HG03575 (cell line): ENCODE measurements at regions not wholly inside any gene's neighbourhood (a gene's known extent, or its start where the extent isn't known, plus 50 kb on each side); places are given as distances from the start of the nearest gene placed in this dataset.
"Not testable (repeated sequence)": the region's sequence is repeated elsewhere in the genome, so short reads cannot be mapped to it uniquely, and the experiment has no call there.

Experiments
- ATAC-seq: cut with Tn5 transposase; IDR thresholded peaks from one replicate; pipeline ENCODE4 v1.9.1; 2021; ENCODE audit not compliant: unreplicated experiment, insufficient number of reproducible peaks, low FRiP score; ENCODE audit errors: extremely low read depth

DNA sequence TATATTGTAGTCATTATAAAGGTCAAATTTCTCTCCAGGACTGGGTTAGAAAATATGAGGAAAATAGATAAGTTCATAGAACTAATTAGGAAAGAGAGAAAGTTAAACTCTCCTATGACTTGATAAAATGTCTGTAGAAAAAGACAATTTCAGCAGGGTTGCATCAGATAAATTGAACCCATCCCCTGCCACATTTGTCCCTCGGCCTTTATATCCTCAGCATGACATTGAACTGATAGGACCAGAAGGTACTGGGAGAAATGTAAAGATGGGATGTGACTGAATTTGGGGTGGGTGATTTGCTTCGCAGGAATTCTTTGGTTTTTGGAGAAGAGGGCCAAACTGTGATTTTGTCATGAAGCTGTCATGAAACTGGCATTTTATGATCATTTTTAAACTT is 68.1 kb upstream of the KIF2A start:
- not testable (repeated sequence) for ATAC-seq

DNA sequence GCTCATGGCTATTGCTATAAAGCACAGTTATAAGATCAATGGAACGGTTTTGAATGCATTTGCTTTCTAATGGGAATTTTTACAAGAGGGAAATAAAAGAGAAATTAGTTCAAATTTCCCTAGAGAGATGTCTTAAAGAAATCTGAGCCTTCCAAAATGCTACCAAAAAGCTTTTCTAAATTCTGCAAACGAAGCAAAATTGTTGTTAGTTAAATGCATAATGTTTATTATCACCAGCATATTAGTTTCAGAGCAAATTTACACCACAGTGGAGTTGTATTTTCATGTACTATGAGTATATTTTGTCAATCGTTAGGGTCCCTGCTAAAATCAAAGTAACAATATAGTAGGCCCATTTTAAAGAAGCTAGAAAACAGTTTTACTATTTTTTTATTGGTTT is 67.4 kb upstream of the KIF2A start:
- ATAC-seq = not testable (repeated sequence)

- not testable (repeated sequence) for ATAC-seq
These were observed 65.5 kb upstream of the KIF2A start for GRCh38 chr5:62240494-62240893.

DNA sequence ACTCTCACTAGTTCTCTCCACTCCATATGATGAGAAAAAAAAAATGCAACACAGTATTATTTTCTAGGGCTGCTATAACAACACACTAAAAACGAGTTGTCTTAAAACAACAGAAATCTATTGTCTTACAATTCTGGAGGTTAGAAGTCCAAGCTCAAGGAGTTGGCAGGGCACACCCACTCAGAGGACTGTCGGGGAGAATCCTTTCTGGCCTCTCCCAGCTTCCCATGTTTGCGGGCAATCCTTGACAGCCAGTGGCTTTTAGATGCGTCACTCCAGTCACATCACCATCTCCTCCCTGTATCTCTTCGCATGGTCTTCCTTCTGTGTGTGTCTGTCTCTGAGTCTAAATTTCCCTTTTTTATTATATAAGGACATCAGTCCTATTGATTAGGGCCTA is 64.0 kb upstream of the KIF2A start:
- not testable (repeated sequence) for ATAC-seq

- ATAC-seq = not testable (repeated sequence)
These were observed 63.0 kb upstream of the KIF2A start for GRCh38 chr5:62243046-62243445.

DNA sequence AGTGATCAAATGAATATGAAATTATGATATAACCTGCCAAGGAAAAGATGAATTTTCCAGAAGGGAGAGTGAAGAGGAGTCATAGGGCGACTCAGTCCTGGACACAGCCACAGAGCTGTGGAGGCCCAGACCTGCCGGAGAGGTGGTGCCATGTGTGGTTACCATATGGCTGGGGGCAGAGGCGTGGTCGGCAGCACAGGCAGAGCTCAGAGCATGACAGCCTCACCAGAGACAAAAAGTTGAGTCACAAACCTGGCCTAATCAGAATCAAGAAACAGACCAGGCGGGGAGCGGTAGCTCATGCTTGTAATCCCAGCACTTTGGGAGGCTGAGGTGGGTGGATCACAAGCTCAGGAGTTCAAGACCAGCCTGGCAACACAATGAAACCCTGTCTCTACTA is 57.8 kb upstream of the KIF2A start:
- not testable (repeated sequence) for ATAC-seq

DNA sequence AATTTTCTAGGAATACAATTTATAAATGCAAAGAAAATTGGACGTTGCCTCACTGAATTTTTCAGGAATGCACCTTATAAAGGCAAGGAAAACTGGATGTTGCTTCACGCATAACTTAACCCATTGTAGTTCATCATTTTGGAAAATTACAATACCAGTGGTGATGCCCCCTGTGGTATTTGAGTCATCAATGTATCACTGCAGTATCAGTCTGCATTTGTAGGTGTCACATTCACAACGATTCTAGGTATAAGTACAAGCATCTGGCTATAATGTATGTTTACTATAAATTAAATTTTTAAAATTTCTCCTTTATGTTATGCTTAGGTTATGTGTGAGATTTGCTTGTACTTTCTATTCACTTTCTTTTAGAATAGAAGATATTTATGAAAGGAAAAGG is 55.9 kb upstream of the KIF2A start:
- ATAC-seq = not testable (repeated sequence)

DNA sequence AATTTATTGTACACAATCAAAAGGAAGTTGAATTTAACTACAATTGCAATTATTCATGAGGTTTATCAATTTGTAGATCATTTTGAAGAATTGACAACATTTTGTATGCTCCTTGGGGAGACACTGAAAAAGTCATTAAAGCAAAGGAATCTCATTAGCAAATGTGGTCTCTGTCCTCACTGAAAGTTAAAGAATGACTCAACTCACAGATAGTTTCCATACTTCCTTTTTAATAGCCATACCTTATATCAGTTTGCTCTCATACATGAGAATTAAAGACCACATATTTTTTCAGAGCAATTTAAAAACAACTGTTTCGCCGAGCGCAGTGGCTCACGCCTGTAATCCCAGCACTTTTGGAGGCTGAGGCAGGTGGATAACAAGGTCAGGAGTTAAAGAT is 55.1 kb upstream of the KIF2A start:
- not testable (repeated sequence) for ATAC-seq

DNA sequence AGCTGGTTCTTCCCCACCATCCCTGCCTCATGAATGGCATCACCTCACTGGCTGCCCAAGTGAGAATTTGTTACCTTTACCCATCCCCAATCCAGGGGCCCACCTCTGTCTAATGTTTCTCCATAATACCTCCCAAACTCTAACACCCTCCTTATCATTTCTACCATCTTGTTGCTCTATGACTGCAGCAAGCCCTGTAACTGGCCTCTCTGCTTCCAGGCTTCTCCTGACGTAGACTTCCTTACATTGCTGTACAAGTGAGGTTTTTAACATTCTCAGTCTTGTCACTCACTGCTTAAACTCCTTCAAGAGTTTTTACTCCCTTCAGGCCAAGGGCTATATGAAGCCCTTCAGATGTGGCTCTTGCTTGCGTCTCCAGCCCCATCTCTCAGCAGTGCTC is 53.5 kb upstream of the KIF2A start:
- not testable (repeated sequence) for ATAC-seq

- not testable (repeated sequence) for ATAC-seq
These were observed 50.5 kb upstream of the KIF2A start for GRCh38 chr5:62255551-62255950.

DNA sequence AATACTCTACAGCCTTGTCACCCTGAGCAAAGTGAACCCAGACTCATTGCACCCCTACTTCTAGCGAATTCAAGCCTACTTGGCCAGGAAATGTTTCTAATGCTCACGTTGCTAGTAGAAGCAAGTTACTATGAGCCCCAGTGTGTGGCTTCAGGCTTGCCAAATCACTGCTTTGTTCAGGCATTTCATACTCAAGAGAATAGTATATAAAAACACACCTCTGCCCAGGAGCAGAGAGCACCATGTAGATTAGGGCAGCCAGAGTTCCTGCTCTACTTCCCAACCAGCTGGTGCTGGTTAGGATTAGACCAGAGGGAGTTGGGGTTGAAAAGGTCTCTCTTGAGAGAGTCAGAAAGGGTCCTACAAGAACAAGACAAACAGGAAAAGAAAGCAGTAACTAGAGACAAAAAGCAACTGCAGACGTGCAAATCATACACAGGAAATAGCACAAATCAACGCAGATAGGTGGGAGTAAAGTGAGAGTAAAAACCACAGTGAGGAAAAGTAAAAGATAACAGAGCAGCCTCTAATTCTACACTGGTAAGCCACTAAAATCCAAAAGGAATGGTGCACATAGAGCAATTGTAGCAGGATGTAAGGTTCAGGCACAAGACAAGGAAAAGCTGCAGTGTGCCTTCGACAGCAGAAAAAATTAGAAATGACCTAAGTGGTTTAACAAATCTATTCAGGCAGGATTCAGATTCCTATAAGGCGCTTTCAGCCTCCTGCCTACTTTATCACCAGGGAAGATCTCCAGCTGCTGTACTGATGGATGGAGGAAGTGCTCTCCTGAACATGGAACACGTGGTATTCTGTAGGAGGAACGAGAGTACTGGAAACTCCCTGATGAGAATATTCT is 49.6 kb upstream of the KIF2A start:
- no peak for ATAC-seq
